GM12878 (cell line): ENCODE measurements at regions not wholly inside any gene's neighbourhood (a gene's known extent, or its start where the extent isn't known, plus 50 kb on each side); places are given as distances from the start of the nearest gene placed in this dataset.

ENCODE experiments used
- ATAC-seq: fragments of 200-7000 bp; cut with Tn5 transposase; 3 replicates; pipeline ENCODE4 v1.9.1; 2020; ENCODE audit warnings: mild to moderate bottlenecking, moderate library complexity
- BruUV-seq: library from RNA; stranded (reverse); fragments of 400-500 nt; replicated peaks from 2 replicates; lab custom pipeline; 2021; lab: Mats Ljungman, UMichigan
- CTCF ChIA-PET: fragments of 300-600 bp; sonication (Branson Sonifier 250); formaldehyde crosslinking; extraction: SDS; loops from one replicate; lab custom pipeline; 2021; ENCODE audit warnings: inconsistent platforms; lab: Yijun Ruan, JAX
- POLR2A ChIA-PET: fragments of 350-600 bp; formaldehyde crosslinking; extraction: SDS; loops from one replicate; lab custom pipeline; 2021; ENCODE audit warnings: inconsistent platforms; lab: Charles Lee
- RAD21 ChIA-PET: fragments of 300-600 bp; sonication (Branson Sonifier 250); formaldehyde crosslinking; loops from one replicate; lab custom pipeline; 2023; ENCODE audit warnings: antibody characterized with exemption; ENCODE audit not compliant: unreplicated experiment; lab: Charles Lee
- SMC1A ChIA-PET: fragments of 300-600 bp; sonication (Branson Sonifier 250); formaldehyde crosslinking; loops from one replicate; lab custom pipeline; 2023; ENCODE audit not compliant: unreplicated experiment, uncharacterized antibody; lab: Charles Lee
- DNase-seq: peaks from one replicate; pipeline ENCODE4 v3.0.0-alpha.2; 2011; ENCODE audit warnings: low read depth, low spot score
- FAIRE-seq: peaks from 3 replicates; lab custom pipeline; 2011; peaks lifted over from hg19 to GRCh38; lab: Jason Lieb, UNC
- H2AFZ ChIP-seq: 2 replicates; pipeline ENCODE4 v1.6.0; 2011; ENCODE audit warnings: low read depth, low read length, control low read depth; ENCODE audit not compliant: control insufficient read depth
- H3K27ac ChIP-seq: 2 replicates; pipeline ENCODE4 v1.5.1; 2011; ENCODE audit warnings: control low read depth; ENCODE audit not compliant: control insufficient read depth, insufficient read depth
- H3K27me3 ChIP-seq, 2 experiments: replicated peaks in 1 of 2; 2 replicates each; pipeline versions ENCODE4 v1.6.0 to v1.6.1; 2011; ENCODE audit warnings: low read length in 1 of 2; ENCODE audit not compliant: control insufficient read depth in 2 of 2, insufficient read depth in 2 of 2
- H3K36me3 ChIP-seq, 2 experiments: 2 replicates each; pipeline ENCODE4 v1.5.1; 2011; ENCODE audit warnings: low read length in 1 of 2; ENCODE audit not compliant: control insufficient read depth in 2 of 2, insufficient read depth in 2 of 2
- H3K4me1 ChIP-seq: 2 replicates; pipeline ENCODE4 v1.6.1; 2011; ENCODE audit warnings: mild to moderate bottlenecking, low read length, moderate library complexity, mixed read lengths; ENCODE audit not compliant: control insufficient read depth, insufficient read depth
- H3K4me2 ChIP-seq: 2 replicates; pipeline ENCODE4 v1.6.0; 2011; ENCODE audit warnings: control low read depth; ENCODE audit not compliant: control insufficient read depth, insufficient read depth
- H3K4me3 ChIP-seq: fragments of 200-600 bp; sonication (generic); 2 replicates; pipeline ENCODE4 v1.5.1; 2016
- H3K79me2 ChIP-seq: 2 replicates; pipeline ENCODE4 v1.6.0; 2011; ENCODE audit warnings: low read length; ENCODE audit not compliant: control insufficient read depth, insufficient read depth
- H3K9ac ChIP-seq: 2 replicates; pipeline ENCODE4 v1.8.0; 2011; ENCODE audit warnings: low read length, control low read depth, mixed read lengths; ENCODE audit not compliant: control insufficient read depth, insufficient read depth
- H3K9me3 ChIP-seq: replicated peaks from 3 replicates; pipeline ENCODE4 v1.5.1; 2011; ENCODE audit warnings: mild to moderate bottlenecking, low read length; ENCODE audit not compliant: control insufficient read depth, insufficient read depth
- H4K20me1 ChIP-seq: 2 replicates; pipeline ENCODE4 v1.6.0; 2011; ENCODE audit not compliant: control insufficient read depth, insufficient read depth
- ASH2L ChIP-seq: fragments of 300-600, 200-600 bp; sonication (generic); IDR thresholded peaks from 2 replicates; pipeline ENCODE4 v1.6.1; 2017; ENCODE audit warnings: low read depth, mild to moderate bottlenecking, borderline replicate concordance
- BACH1 ChIP-seq: fragments of 450-650 bp; IDR thresholded peaks from 2 replicates; pipeline ENCODE4 v1.6.1; 2017; ENCODE audit warnings: mild to moderate bottlenecking, borderline replicate concordance
- CBX3 ChIP-seq: fragments of 200-600 bp; sonication (generic); IDR thresholded peaks from 2 replicates; pipeline ENCODE4 v1.6.1; 2016; ENCODE audit warnings: low read depth, borderline replicate concordance
- PBX3 ChIP-seq: IDR thresholded peaks from 2 replicates; pipeline ENCODE4 v1.6.1; 2011; ENCODE audit warnings: mild to moderate bottlenecking, low read depth, low read length, moderate library complexity; ENCODE audit not compliant: insufficient replicate concordance
- RBBP5 ChIP-seq: fragments of 200-600 bp; sonication (generic); conservative IDR thresholded peaks from 2 replicates; pipeline ENCODE4 v1.6.1; 2016
- SIN3A ChIP-seq: IDR thresholded peaks from 2 replicates; pipeline ENCODE4 v1.6.1; 2012; ENCODE audit warnings: low read depth, low read length, improper control_type of control experiment
- SMAD1 ChIP-seq: fragments of 450-650 bp; IDR thresholded peaks from 2 replicates; pipeline ENCODE4 v1.6.1; 2018; ENCODE audit warnings: mild to moderate bottlenecking, low read depth; ENCODE audit not compliant: partially characterized antibody
- ZNF24 ChIP-seq: fragments of 450-650 bp; IDR thresholded peaks from 2 replicates; pipeline ENCODE4 v1.6.1; 2017; ENCODE audit warnings: antibody characterized with exemption, mild to moderate bottlenecking
- WGBS: methylation state at CpG from one replicate; pipeline ENCODE4 v1.1.6; 2016; ENCODE audit warnings: low lambda C conversion rate; ENCODE audit not compliant: insufficient replicate concordance, insufficient coverage; ENCODE audit errors: missing lambda C conversion rate; 5-methylcytosine and 5-hydroxymethylcytosine counted together
- in situ Hi-C: fragments of 300-500 bp; cut with MboI; formaldehyde crosslinking; loops from 9 replicates; pipeline ENCODE4 v1.14.3; 2018; ENCODE audit warnings: mixed read lengths
- intact Hi-C: fragments of 100-400 bp; cut with micrococcal nuclease; formaldehyde crosslinking; loops from one replicate; pipeline ENCODE4 v1.14.2; 2022; ENCODE audit not compliant: unreplicated experiment
- TF ChIP-seq, protein P1 (sequence below): IDR thresholded peaks from 2 replicates; pipeline ENCODE4 v1.6.1; 2011; ENCODE audit warnings: borderline replicate concordance, low read depth, mild to moderate bottlenecking, moderate library complexity, low read length; ENCODE audit not compliant: insufficient read depth, poor library complexity, severe bottlenecking
- TF ChIP-seq, protein P2 (sequence below), 3 experiments: IDR thresholded peaks in 2 of 3; conservative IDR thresholded peaks in 1 of 3; 2 replicates each; pipeline ENCODE4 v1.5.1; 2011; ENCODE audit warnings: low read depth in 3 of 3, low read length in 3 of 3, mild to moderate bottlenecking in 3 of 3, control low read depth in 2 of 3, moderate library complexity in 2 of 3, inconsistent platforms in 1 of 3, mixed read lengths in 1 of 3; ENCODE audit not compliant: control insufficient read depth in 2 of 3, insufficient read depth in 1 of 3; ENCODE audit errors: extremely low read depth in 1 of 3
- TF ChIP-seq, protein P3 (sequence below): IDR thresholded peaks from 2 replicates; pipeline ENCODE4 v1.6.1; 2011; ENCODE audit warnings: borderline replicate concordance, low read depth, mild to moderate bottlenecking, moderate library complexity, mixed read lengths, low read length; ENCODE audit not compliant: insufficient read depth; ENCODE audit errors: extremely low read length

DNA sequence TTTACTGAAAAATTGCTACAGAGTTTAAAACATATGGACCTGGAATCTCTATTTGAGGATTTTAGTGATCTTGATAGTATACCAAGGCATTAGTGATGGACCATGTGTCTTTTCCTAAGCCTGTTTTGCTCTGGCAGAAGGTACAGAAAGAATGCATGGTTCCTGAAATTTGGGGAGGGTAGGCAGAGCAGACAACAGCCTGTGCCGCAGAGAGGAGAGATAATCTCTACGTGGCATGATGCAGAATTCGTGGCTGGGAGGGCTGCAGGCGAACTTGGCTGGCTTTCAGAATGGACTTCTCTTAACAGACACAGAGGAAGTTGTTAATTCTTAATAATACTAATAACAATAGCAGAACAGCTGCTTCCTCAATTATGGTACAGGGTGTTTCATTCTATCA is 137.5 kb upstream of the FOXB1 start (continued):
- TF ChIP-seq, protein P1, sequence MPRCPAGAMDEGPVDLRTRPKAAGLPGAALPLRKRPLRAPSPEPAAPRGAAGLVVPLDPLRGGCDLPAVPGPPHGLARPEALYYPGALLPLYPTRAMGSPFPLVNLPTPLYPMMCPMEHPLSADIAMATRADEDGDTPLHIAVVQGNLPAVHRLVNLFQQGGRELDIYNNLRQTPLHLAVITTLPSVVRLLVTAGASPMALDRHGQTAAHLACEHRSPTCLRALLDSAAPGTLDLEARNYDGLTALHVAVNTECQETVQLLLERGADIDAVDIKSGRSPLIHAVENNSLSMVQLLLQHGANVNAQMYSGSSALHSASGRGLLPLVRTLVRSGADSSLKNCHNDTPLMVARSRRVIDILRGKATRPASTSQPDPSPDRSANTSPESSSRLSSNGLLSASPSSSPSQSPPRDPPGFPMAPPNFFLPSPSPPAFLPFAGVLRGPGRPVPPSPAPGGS: no peak
- no peak for TF ChIP-seq SIN3A
- TF ChIP-seq SMAD1: no peak
- TF ChIP-seq CBX3: no peak

DNA sequence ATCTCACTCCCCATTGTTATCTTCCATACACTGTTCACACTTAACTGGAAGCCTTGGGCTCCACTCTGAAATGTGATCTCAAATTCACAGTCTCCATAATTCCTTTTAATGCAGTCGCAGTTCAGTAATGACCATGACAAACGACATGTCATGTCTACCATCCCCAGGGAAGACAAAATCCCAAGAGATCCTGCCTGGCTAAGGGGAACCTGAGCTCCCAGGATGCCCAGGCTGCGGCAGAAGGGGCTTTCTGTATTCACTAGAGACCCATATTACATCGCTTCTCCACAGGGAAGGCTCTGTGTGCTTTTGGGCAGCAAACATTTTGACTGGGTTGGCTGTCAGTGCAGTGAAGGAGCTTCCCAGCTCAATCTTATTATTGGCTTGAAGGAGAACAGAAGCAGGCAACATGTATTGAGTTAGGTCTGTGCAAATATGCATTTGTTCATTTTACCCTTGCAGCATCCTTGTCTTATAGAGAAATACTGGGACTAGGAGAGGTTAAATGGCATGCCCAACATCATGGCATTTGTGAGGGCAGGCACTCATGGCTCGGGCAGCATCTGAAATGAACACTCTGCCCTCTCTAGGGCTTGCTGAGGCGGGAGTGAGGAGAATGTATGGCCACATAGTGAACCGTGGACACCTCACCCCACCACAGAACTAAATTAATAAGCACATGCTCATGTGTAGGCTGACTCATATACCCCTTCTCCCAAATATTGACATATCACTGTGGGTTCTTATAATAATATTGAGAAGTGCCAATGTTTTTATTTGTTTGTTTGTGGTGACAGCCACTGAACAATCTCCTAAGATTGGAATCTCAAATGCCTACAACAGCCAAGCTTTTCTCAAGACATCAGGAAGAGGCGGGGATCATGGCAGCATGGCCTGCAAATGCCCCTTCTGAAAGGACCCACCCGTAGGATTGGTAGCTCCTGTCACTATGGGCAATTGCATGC is 141.6 kb upstream of the FOXB1 start:
- CTCF ChIA-PET: no interaction called here
- RAD21 ChIA-PET: interaction anchor here (1.2 kb wide), 1 partner anchor 330 kb away, joined by 3 read pairs; no protein-coding TSS in a partner anchor
- no TSS peak for BruUV-seq
- POLR2A ChIA-PET: no interaction called here
- in situ Hi-C loops (no loop called here), intact Hi-C loops (no loop called here)
- H3K27me3 ChIP-seq: no peaks in the 10 kb centered on the region
- no peak overlapping the region for H3K4me2 ChIP-seq
- FAIRE-seq (no peak), ATAC-seq (no peak), DNase-seq (no peak)
- H3K79me2 ChIP-seq: no peaks in the 10 kb centered on the region
- no peak overlapping the region for H2AFZ ChIP-seq
- no peak overlapping the region for H3K9ac ChIP-seq
- 3% methylated on average over 9 of the region's 9 CpGs for WGBS
- no peaks in the 10 kb centered on the region for H4K20me1 ChIP-seq
- H3K4me1 ChIP-seq: no peaks in the 10 kb centered on the region
- H3K36me3 ChIP-seq: no peaks in the 10 kb centered on the region
- no peaks in the 10 kb centered on the region for H3K9me3 ChIP-seq
- H3K27ac ChIP-seq: no peak overlapping the region
- no peak overlapping the region for H3K4me3 ChIP-seq
- SMC1A ChIA-PET: no interaction called here
- TF ChIP-seq PBX3 (no peak), BACH1 (no peak), ASH2L (no peak), ZNF24 (no peak), RBBP5 (no peak)
- TF ChIP-seq, protein P2, sequence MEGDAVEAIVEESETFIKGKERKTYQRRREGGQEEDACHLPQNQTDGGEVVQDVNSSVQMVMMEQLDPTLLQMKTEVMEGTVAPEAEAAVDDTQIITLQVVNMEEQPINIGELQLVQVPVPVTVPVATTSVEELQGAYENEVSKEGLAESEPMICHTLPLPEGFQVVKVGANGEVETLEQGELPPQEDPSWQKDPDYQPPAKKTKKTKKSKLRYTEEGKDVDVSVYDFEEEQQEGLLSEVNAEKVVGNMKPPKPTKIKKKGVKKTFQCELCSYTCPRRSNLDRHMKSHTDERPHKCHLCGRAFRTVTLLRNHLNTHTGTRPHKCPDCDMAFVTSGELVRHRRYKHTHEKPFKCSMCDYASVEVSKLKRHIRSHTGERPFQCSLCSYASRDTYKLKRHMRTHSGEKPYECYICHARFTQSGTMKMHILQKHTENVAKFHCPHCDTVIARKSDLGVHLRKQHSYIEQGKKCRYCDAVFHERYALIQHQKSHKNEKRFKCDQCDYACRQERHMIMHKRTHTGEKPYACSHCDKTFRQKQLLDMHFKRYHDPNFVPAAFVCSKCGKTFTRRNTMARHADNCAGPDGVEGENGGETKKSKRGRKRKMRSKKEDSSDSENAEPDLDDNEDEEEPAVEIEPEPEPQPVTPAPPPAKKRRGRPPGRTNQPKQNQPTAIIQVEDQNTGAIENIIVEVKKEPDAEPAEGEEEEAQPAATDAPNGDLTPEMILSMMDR (IDR thresholded peaks at IDR 0.05 in 2 of 3, conservative IDR thresholded peaks at IDR 0.05 in 1 of 3; ENCODE audit: control insufficient read depth in 2 of 3, extremely low read depth in 1 of 3, insufficient read depth in 1 of 3, low read depth in 3 of 3, low read length in 3 of 3): no peak
- TF ChIP-seq, protein P3, sequence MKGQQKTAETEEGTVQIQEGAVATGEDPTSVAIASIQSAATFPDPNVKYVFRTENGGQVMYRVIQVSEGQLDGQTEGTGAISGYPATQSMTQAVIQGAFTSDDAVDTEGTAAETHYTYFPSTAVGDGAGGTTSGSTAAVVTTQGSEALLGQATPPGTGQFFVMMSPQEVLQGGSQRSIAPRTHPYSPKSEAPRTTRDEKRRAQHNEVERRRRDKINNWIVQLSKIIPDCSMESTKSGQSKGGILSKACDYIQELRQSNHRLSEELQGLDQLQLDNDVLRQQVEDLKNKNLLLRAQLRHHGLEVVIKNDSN: no peak
